A673 (cell line): ENCODE measurements at regions not wholly inside any gene's neighbourhood (a gene's known extent, or its start where the extent isn't known, plus 50 kb on each side); places are given as distances from the start of the nearest gene placed in this dataset.

Experiments used
- CTCF ChIP-seq: fragments of 300-800, 200-600 bp; sonication (generic); conservative IDR thresholded peaks from 2 replicates; pipeline ENCODE4 v1.5.1; 2017; ENCODE audit warnings: low read depth, mild to moderate bottlenecking, antibody characterized with exemption, low read length, moderate library complexity, mixed read lengths
- EZH2 ChIP-seq: fragments of 200-600 bp; sonication (generic); IDR thresholded peaks from 2 replicates; pipeline ENCODE4 v1.6.1; 2017; ENCODE audit warnings: borderline replicate concordance, low read depth, mild to moderate bottlenecking, mixed read lengths, antibody characterized with exemption, low read length; ENCODE audit not compliant: poor library complexity, severe bottlenecking

GRCh38 chr4:110754716-110755115 lies 131.8 kb upstream of the PITX2 start:
- TF ChIP-seq CTCF (no peak), EZH2 (no peak)
